KMS-11 (cell line): ENCODE measurements at regions not wholly inside any gene's neighbourhood (a gene's known extent, or its start where the extent isn't known, plus 50 kb on each side); places are given as distances from the start of the nearest gene placed in this dataset.

Source experiments
- H2AFZ ChIP-seq: fragments of 200-600 bp; sonication (generic); 2 replicates; pipeline ENCODE4 v1.6.1; 2016; ENCODE audit warnings: antibody characterized with exemption, mixed run types, low read depth
- H3K27ac ChIP-seq: fragments of 200-600 bp; sonication (generic); 2 replicates; pipeline ENCODE4 v1.6.1; 2016; ENCODE audit warnings: mild to moderate bottlenecking, mixed run types
- H3K27me3 ChIP-seq: fragments of 200-600 bp; sonication (generic); 2 replicates; pipeline ENCODE4 v1.6.1; 2017; ENCODE audit warnings: mild to moderate bottlenecking, low read depth, mixed run types, moderate library complexity; ENCODE audit not compliant: insufficient read depth
- H3K36me3 ChIP-seq: fragments of 200-600 bp; sonication (generic); 2 replicates; pipeline ENCODE4 v1.6.1; 2017; ENCODE audit warnings: mild to moderate bottlenecking, mixed run types; ENCODE audit not compliant: insufficient read depth
- H3K4me1 ChIP-seq: fragments of 200-600 bp; sonication (generic); 2 replicates; pipeline ENCODE4 v1.6.1; 2016; ENCODE audit warnings: mild to moderate bottlenecking, low read depth, mixed run types; ENCODE audit not compliant: poor library complexity, severe bottlenecking
- H3K4me2 ChIP-seq: fragments of 200-600 bp; sonication (generic); 2 replicates; pipeline ENCODE4 v1.7.0; 2016; ENCODE audit warnings: mild to moderate bottlenecking, mixed run types
- H3K4me3 ChIP-seq: fragments of 200-600 bp; sonication (generic); IDR thresholded peaks from 2 replicates; pipeline ENCODE4 v1.6.1; 2017; ENCODE audit warnings: low read depth, low read length, mixed read lengths; ENCODE audit not compliant: insufficient read depth
- H3K79me2 ChIP-seq: fragments of 200-600 bp; sonication (generic); 2 replicates; pipeline ENCODE4 v1.6.1; 2016; ENCODE audit warnings: low read depth, mixed run types; ENCODE audit not compliant: insufficient read depth
- H3K9ac ChIP-seq: fragments of 200-600 bp; sonication (generic); 2 replicates; pipeline ENCODE4 v1.6.1; 2016; ENCODE audit warnings: mild to moderate bottlenecking, mixed run types
- H4K20me1 ChIP-seq: fragments of 200-600 bp; sonication (generic); 2 replicates; pipeline ENCODE4 v1.6.1; 2016; ENCODE audit warnings: mild to moderate bottlenecking, mixed run types; ENCODE audit not compliant: insufficient read depth
- TF ChIP-seq, protein P1 (sequence below): fragments of 200-600 bp; sonication (generic); conservative IDR thresholded peaks from 2 replicates; pipeline ENCODE4 v1.6.1; 2017; ENCODE audit warnings: low read depth, mild to moderate bottlenecking, antibody characterized with exemption, low read length, moderate library complexity, mixed read lengths

DNA sequence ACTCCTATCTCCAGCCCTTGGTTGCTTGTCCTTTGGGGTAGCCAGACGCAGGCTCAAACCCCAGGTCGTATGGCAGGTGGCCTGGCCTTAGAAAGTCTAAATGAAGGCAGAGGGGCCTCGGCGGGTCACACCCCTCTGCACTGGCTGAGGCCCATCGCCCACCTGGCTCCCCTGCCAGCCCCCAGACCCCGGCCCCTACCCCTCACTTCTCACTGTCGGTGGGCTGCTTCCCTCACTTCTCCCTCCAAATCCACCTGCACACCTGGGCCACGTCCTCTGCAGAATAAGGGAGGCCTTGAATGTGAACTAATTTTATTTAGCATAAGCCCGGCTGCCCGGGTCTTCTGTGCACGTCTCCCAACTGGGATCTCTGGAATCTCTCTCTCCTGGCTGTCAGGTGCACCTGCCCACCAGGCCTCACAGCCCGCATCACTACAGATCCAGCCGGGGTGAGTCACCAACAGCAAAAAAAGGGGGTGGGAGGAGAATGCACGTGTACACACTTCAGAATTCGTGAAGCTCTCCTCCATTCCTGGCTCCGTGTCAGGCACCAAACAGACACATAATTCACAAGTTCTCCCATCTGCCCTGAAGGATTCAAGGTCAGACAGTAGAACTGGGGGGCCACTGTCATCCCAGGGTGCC lies 107.5 kb upstream of the SIM2 start:
- no peaks in the 10 kb centered on the region for H4K20me1 ChIP-seq
- H3K36me3 ChIP-seq, result no peaks in the 10 kb centered on the region
- H2AFZ ChIP-seq, result no peak overlapping the region
- TF ChIP-seq, protein P1, sequence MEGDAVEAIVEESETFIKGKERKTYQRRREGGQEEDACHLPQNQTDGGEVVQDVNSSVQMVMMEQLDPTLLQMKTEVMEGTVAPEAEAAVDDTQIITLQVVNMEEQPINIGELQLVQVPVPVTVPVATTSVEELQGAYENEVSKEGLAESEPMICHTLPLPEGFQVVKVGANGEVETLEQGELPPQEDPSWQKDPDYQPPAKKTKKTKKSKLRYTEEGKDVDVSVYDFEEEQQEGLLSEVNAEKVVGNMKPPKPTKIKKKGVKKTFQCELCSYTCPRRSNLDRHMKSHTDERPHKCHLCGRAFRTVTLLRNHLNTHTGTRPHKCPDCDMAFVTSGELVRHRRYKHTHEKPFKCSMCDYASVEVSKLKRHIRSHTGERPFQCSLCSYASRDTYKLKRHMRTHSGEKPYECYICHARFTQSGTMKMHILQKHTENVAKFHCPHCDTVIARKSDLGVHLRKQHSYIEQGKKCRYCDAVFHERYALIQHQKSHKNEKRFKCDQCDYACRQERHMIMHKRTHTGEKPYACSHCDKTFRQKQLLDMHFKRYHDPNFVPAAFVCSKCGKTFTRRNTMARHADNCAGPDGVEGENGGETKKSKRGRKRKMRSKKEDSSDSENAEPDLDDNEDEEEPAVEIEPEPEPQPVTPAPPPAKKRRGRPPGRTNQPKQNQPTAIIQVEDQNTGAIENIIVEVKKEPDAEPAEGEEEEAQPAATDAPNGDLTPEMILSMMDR, result no peak
- no peaks in the 10 kb centered on the region for H3K27me3 ChIP-seq
- H3K4me3 ChIP-seq, result no peak overlapping the region
- H3K27ac ChIP-seq, result no peak overlapping the region
- no peaks in the 10 kb centered on the region for H3K79me2 ChIP-seq
- H3K4me2 ChIP-seq, result no peak overlapping the region
- no peaks in the 10 kb centered on the region for H3K4me1 ChIP-seq
- H3K9ac ChIP-seq, result no peak overlapping the region

DNA sequence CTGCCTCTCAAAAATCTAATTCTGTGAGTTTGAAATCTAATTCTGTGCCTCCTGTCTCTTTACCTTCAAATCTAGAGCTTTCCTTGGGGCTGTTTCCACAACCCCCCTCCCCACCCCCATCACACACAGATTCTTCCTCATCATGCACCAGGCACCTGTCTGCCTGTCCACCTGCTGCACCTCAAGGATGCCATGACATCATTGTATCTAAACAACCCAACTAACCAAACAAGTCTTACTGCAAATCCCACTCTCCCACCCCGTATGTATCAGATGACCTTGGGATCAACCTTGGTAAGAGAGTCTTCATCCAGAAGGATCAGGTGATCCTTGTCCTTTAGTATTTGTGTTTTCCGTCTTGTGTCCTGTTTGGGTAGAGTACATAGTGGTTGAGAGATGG lies 102.7 kb upstream of the SIM2 start:
- Histone ChIP-seq H3K27me3 (no peaks in the 10 kb centered on the region), H2AFZ (no peak overlapping the region), H3K36me3 (no peaks in the 10 kb centered on the region), H3K9ac (no peak overlapping the region), H3K4me2 (no peak overlapping the region), H3K79me2 (no peaks in the 10 kb centered on the region), H3K4me3 (no peak overlapping the region), H4K20me1 (no peaks in the 10 kb centered on the region), H3K27ac (no peak overlapping the region), H3K4me1 (no peaks in the 10 kb centered on the region)
- TF ChIP-seq, protein P1, result no peak

DNA sequence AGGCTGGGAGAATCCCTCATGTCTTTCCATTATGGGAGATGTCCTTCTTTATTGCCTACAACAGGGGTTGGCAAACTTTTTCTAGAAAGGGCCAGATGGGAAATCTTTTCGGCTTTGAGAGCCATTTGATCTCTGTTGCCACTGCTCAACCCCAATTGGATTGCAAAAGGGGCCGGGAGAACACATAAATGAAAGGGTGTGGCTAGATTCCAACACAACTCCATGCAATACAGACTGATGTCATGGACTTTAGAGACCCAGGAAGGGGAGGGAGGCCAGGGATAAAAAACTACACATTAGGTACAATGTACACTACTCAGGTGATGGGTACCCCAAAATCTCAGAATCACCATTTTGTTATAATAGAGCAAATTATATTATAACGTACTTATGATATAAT lies 97.6 kb upstream of the SIM2 start:
- Histone ChIP-seq H3K9ac (no peak overlapping the region), H3K79me2 (no peaks in the 10 kb centered on the region), H3K4me1 (no peaks in the 10 kb centered on the region), H2AFZ (no peak overlapping the region), H4K20me1 (no peaks in the 10 kb centered on the region), H3K36me3 (no peaks in the 10 kb centered on the region), H3K27ac (no peak overlapping the region), H3K27me3 (no peaks in the 10 kb centered on the region), H3K4me2 (no peak overlapping the region), H3K4me3 (no peak overlapping the region)
- TF ChIP-seq, protein P1, result no peak

DNA sequence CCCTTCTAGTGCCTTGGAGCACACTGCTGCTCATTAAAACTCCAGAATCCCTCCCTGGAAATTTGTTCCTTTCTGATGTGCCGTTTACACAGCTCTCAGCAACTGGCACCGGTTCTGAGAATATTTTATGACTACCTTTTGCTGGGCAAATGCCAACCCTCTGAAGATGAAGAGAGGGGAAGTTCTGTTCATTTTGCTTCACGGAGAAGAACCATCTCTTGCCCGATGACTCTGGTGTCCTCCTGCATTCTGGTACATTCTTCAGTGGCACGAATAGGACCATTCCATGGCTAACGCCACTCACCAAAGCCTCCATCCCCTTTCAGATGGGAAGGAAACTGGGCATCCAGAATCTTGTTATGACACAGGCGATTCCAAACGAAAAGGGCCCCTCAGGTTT lies 96.2 kb upstream of the SIM2 start:
- Histone ChIP-seq H4K20me1 (no peaks in the 10 kb centered on the region), H2AFZ (no peak overlapping the region), H3K4me1 (no peaks in the 10 kb centered on the region), H3K9ac (no peak overlapping the region), H3K4me2 (no peak overlapping the region), H3K27me3 (no peaks in the 10 kb centered on the region), H3K36me3 (no peaks in the 10 kb centered on the region), H3K79me2 (no peaks in the 10 kb centered on the region), H3K27ac (no peak overlapping the region), H3K4me3 (no peak overlapping the region)
- TF ChIP-seq, protein P1, result no peak
